ENCODE measurements at regions not wholly inside any gene's neighbourhood (a gene's known extent, or its start where the extent isn't known, plus 50 kb on each side); places are given as distances from the start of the nearest gene placed in this dataset.

DNA sequence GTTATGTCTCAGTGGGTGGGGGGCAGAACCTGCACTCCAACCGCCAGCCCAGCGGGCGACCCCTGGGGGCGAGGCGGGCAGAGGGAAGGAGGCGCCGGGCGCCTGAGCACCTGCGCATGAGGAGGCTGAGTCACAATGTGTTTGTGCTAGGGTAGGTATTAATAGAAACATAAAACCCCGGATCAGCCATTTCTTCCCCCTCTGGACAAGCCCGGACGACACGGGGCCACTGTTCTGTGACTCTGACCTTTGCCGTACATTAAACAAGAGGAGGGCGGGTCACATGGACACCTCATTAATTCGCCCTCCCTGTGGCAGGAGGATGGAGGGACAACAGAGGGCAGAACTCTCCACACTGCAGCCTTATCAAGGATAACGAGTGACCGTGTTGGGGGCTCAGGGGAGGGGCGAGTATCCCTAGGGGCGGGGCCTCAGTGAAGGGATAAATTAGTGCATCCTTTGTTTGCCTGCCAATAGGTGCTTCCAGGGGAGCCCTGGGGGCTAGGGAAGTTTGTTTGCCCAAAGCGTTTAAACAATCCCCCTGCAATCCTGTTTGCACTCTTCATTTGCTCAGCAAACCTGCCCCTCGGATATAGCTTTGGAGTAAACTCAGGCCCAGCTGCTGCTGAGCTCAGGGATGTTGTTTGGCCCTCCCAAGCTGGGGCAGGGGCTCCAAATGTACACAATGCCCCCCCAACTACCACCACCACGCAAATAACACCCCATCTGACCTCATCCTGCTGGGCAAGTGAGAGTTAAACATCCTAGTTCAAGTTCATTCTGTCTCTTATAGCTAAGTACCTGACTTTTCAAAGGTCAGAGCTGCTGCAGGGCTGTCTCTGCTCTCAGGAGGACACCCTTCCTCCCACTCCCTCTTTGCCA, 171.2 kb upstream of the GLI2 start:
- TF ChIP-seq, protein P1, sequence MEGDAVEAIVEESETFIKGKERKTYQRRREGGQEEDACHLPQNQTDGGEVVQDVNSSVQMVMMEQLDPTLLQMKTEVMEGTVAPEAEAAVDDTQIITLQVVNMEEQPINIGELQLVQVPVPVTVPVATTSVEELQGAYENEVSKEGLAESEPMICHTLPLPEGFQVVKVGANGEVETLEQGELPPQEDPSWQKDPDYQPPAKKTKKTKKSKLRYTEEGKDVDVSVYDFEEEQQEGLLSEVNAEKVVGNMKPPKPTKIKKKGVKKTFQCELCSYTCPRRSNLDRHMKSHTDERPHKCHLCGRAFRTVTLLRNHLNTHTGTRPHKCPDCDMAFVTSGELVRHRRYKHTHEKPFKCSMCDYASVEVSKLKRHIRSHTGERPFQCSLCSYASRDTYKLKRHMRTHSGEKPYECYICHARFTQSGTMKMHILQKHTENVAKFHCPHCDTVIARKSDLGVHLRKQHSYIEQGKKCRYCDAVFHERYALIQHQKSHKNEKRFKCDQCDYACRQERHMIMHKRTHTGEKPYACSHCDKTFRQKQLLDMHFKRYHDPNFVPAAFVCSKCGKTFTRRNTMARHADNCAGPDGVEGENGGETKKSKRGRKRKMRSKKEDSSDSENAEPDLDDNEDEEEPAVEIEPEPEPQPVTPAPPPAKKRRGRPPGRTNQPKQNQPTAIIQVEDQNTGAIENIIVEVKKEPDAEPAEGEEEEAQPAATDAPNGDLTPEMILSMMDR (IDR thresholded peaks at IDR 0.05): no peak
- TF ChIP-seq POLR2A (IDR thresholded peaks at IDR 0.05): no peak
